ENCODE measurements at regions not wholly inside any gene's neighbourhood (a gene's known extent, or its start where the extent isn't known, plus 50 kb on each side); places are given as distances from the start of the nearest gene placed in this dataset.

GRCh38 chr6:140283197-140283596, 908.7 kb upstream of the CITED2 start:
- TF ChIP-seq, protein P1, sequence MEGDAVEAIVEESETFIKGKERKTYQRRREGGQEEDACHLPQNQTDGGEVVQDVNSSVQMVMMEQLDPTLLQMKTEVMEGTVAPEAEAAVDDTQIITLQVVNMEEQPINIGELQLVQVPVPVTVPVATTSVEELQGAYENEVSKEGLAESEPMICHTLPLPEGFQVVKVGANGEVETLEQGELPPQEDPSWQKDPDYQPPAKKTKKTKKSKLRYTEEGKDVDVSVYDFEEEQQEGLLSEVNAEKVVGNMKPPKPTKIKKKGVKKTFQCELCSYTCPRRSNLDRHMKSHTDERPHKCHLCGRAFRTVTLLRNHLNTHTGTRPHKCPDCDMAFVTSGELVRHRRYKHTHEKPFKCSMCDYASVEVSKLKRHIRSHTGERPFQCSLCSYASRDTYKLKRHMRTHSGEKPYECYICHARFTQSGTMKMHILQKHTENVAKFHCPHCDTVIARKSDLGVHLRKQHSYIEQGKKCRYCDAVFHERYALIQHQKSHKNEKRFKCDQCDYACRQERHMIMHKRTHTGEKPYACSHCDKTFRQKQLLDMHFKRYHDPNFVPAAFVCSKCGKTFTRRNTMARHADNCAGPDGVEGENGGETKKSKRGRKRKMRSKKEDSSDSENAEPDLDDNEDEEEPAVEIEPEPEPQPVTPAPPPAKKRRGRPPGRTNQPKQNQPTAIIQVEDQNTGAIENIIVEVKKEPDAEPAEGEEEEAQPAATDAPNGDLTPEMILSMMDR (conservative IDR thresholded peaks at IDR 0.05 in 1 of 2, IDR thresholded peaks at IDR 0.05 in 1 of 2; ENCODE audit: extremely low read depth in 1 of 2, insufficient read depth in 1 of 2, low read depth in 1 of 2, low read length in 2 of 2), result no peak
- no peak for TF ChIP-seq EZH2 (IDR thresholded peaks at IDR 0.05; ENCODE audit: borderline replicate concordance, low read length)

Measured in mammary epithelial cell (primary cell).